Suppressor macrophage (primary cell): ENCODE measurements at regions not wholly inside any gene's neighbourhood (a gene's known extent, or its start where the extent isn't known, plus 50 kb on each side); places are given as distances from the start of the nearest gene placed in this dataset.
A peak's percentile ranks its signal among the peaks of the same experiment; 100 is the strongest.
"Not testable (repeated sequence)": the region's sequence is repeated elsewhere in the genome, so short reads cannot be mapped to it uniquely, and the experiment has no call there.

Experiments used
- DNase-seq, 4 experiments: peaks; one replicate each; pipeline ENCODE4 v3.0.0-alpha.2; 2020 to 2022

- no peak for DNase-seq
These were observed 162.4 kb upstream of the PRICKLE2 start for GRCh38 chr3:64387688-64388087.

GRCh38 chr3:64385277-64385676 lies 160.0 kb upstream of the PRICKLE2 start:
- DNase-seq = no peak

- no peak for DNase-seq
These were observed 159.3 kb upstream of the PRICKLE2 start for GRCh38 chr3:64384561-64384960.

GRCh38 chr3:64382153-64382552 lies 156.9 kb upstream of the PRICKLE2 start:
- no peak for DNase-seq

- DNase-seq = no peak
These were observed 156.1 kb upstream of the PRICKLE2 start for GRCh38 chr3:64381367-64381766.

- no peak for DNase-seq
These were observed 155.3 kb upstream of the PRICKLE2 start for GRCh38 chr3:64380546-64380945.

GRCh38 chr3:64379221-64379620 lies 154.0 kb upstream of the PRICKLE2 start:
- DNase-seq = no peak

GRCh38 chr3:64377942-64378341 lies 152.7 kb upstream of the PRICKLE2 start:
- no peak for DNase-seq

- DNase-seq = no peak
These were observed 150.5 kb upstream of the PRICKLE2 start for GRCh38 chr3:64375737-64376136.

- DNase-seq = no peak
These were observed 144.1 kb upstream of the PRICKLE2 start for GRCh38 chr3:64369390-64369789.

GRCh38 chr3:64368257-64369020 lies 143.2 kb upstream of the PRICKLE2 start:
- DNase-seq = no peak

- no peak for DNase-seq
These were observed 140.6 kb upstream of the PRICKLE2 start for GRCh38 chr3:64365877-64366276.

- DNase-seq = no peak
These were observed 138.6 kb upstream of the PRICKLE2 start for GRCh38 chr3:64363842-64364241.

GRCh38 chr3:64361962-64362735 lies 136.9 kb upstream of the PRICKLE2 start:
- DNase-seq = no peak

GRCh38 chr3:64361036-64361435 lies 135.8 kb upstream of the PRICKLE2 start:
- not testable (repeated sequence) for DNase-seq

GRCh38 chr3:64360280-64360679 lies 135.0 kb upstream of the PRICKLE2 start:
- DNase-seq = no peak

- DNase-seq = no peak
These were observed 134.5 kb upstream of the PRICKLE2 start for GRCh38 chr3:64359735-64360134.

- no peak for DNase-seq
These were observed 133.6 kb upstream of the PRICKLE2 start for GRCh38 chr3:64358853-64359252.

- DNase-seq = no peak
These were observed 132.9 kb upstream of the PRICKLE2 start for GRCh38 chr3:64358176-64358575.

GRCh38 chr3:64357481-64357880 lies 132.2 kb upstream of the PRICKLE2 start:
- DNase-seq = no peak

- DNase-seq = peak in 2 of 4 experiments; percentile 27 to 34
These were observed 130.1 kb upstream of the PRICKLE2 start for GRCh38 chr3:64355401-64355807.

GRCh38 chr3:64354956-64355355 lies 129.7 kb upstream of the PRICKLE2 start:
- peak in 1 of 4 experiments; percentile 2 for DNase-seq

GRCh38 chr3:64354221-64354620 lies 129.0 kb upstream of the PRICKLE2 start:
- no peak for DNase-seq

- no peak for DNase-seq
These were observed 128.0 kb upstream of the PRICKLE2 start for GRCh38 chr3:64353226-64353625.
